ENCODE measurements at regions not wholly inside any gene's neighbourhood (a gene's known extent, or its start where the extent isn't known, plus 50 kb on each side); places are given as distances from the start of the nearest gene placed in this dataset.

DNA sequence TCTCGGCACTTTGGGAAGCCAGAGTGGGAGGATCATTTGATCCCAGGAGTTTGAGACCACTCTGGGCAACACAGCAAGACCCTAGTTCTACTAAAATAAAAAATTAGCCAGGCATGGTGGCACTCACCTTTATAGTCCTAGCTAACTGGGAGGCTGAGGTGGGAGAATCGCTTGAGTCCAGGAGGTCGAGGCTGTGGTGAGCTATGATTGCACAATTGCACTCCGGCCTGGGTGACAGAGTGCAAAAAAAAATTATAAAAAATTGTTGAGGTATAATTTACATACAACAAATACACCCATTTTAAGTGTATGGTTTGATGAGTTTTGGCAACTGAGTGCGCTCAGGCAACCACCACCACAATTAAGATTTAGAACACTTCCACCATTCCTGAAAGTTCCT, 108.5 kb upstream of the GADD45A start:
- H3K4me3 ChIP-seq: no peak overlapping the region
- H3K36me3 ChIP-seq: no peaks in the 10 kb centered on the region
- no peak for DNase-seq (ENCODE audit: low spot score)
- H3K4me1 ChIP-seq (ENCODE audit: control insufficient read depth in 1 of 2, low read depth in 2 of 2): peaks cover 4 to 21% of the 10 kb centered on the region in 2 donors
- H3K9me3 ChIP-seq: no peaks in the 10 kb centered on the region
- H3K27me3 ChIP-seq (replicated peaks; ENCODE audit: insufficient read depth): no peaks in the 10 kb centered on the region
- TF ChIP-seq, protein P1, sequence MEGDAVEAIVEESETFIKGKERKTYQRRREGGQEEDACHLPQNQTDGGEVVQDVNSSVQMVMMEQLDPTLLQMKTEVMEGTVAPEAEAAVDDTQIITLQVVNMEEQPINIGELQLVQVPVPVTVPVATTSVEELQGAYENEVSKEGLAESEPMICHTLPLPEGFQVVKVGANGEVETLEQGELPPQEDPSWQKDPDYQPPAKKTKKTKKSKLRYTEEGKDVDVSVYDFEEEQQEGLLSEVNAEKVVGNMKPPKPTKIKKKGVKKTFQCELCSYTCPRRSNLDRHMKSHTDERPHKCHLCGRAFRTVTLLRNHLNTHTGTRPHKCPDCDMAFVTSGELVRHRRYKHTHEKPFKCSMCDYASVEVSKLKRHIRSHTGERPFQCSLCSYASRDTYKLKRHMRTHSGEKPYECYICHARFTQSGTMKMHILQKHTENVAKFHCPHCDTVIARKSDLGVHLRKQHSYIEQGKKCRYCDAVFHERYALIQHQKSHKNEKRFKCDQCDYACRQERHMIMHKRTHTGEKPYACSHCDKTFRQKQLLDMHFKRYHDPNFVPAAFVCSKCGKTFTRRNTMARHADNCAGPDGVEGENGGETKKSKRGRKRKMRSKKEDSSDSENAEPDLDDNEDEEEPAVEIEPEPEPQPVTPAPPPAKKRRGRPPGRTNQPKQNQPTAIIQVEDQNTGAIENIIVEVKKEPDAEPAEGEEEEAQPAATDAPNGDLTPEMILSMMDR (IDR thresholded peaks at IDR 0.05): no peak
- ATAC-seq (ENCODE audit: insufficient number of reproducible peaks, low FRiP score, low read depth): no peak
- H3K27ac ChIP-seq: no peak overlapping the region

DNA sequence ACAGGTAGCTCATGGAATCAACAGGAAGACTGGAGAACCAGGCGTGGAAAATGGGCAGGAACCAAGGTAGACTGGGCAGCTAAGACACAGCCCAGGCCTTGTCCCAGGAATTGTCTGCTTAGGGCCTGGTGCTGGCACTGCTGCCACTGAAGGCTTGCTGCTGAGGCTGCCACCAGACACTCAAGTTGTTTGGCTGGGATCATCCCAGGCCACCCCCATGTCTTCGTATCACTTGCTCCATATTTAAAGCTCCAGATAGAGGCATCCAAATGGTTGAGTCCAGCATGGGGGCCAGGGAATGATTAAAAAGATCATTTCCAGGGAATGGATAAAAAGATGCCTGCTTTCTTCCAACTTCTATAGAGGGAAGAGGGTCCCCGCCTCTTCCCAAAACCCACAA, 107.4 kb upstream of the GADD45A start:
- TF ChIP-seq, protein P1 (IDR thresholded peaks at IDR 0.05): no peak
- Histone ChIP-seq H3K4me3 (no peak overlapping the region), H3K27ac (no peak overlapping the region), H3K4me1 (ENCODE audit: control insufficient read depth in 1 of 2, low read depth in 2 of 2) (peaks cover 0 to 15% of the 10 kb centered on the region in 2 donors), H3K9me3 (no peaks in the 10 kb centered on the region), H3K27me3 (replicated peaks; ENCODE audit: insufficient read depth) (no peaks in the 10 kb centered on the region), H3K36me3 (no peaks in the 10 kb centered on the region)
- DNase-seq (ENCODE audit: low spot score) (no peak), ATAC-seq (ENCODE audit: insufficient number of reproducible peaks, low FRiP score, low read depth) (no peak)

DNA sequence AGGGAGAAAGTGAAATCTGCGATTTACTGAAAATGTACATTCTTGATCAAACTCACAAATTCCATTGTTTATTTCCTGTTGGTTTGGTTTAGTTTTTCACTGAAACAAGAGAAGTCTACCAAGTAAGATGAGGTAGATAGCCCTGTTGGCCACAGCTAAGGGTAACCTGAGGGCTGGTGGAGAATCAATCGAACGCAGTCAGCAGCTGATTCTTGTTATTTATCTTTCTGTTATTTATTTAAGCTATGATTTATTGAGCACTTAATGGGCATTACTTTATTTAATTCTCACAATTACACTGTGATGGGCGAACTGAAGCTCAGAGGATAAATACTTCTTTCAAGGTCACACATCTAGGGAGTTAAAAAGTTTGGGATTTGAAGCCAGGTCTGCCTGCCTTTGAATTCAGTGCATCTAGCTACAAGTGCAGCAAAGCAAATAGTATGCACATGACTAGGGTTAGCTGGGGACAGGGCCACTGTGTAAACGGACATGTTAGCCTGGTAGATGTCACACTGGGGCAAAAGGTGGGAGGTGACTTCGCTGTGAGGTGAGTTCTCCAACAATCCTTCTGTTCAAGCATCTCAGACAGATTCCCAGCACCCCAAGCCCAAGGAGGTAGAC, 106.5 kb upstream of the GADD45A start:
- ATAC-seq (ENCODE audit: insufficient number of reproducible peaks, low FRiP score, low read depth): no peak

DNA sequence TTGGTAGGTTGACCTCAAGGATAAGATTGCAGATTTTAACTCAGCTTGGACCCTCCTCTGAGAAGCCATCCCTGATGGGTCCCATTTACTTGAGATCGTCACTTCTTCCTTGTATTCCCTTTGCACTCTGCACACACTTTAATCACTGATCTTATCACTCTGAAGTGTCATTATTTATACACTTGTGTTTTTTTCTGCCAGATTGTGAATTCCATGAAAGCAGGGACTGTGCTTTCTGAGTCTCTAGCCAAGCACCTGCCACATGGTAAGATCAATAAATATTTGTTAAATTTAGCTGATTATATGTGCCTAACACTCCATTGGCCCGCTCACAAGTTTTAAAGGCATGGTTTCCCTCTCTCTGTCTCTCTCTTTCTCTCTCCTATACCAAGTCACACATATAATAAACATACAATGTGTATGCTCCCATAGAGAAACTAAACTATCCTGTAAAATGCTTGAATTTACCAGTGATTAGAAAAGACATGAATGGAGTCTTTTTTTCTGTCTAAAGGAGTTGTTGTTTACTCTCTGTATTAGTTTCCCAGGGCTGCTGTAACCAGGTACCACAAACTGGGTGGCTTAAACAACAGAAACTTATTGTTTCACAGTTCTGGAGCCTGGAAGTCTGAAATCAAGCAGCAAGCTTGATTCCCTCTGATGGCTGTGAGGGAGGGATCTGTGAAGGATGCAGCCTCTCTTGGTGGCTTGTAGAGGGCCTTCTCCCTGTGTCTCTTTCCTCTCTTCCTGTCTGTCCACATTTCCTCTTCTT, 105.2 kb upstream of the GADD45A start:
- DNase-seq (ENCODE audit: low spot score) (no peak), ATAC-seq (ENCODE audit: insufficient number of reproducible peaks, low FRiP score, low read depth) (no peak)
- no peak overlapping the region for H3K4me3 ChIP-seq
- no peaks in the 10 kb centered on the region for H3K27me3 ChIP-seq (replicated peaks; ENCODE audit: insufficient read depth)
- no peak overlapping the region for H3K27ac ChIP-seq
- H3K9me3 ChIP-seq: no peaks in the 10 kb centered on the region
- peaks cover 17 to 24% of the 10 kb centered on the region in 2 donors for H3K4me1 ChIP-seq (ENCODE audit: control insufficient read depth in 1 of 2, low read depth in 2 of 2)
- H3K36me3 ChIP-seq: no peaks in the 10 kb centered on the region
- TF ChIP-seq, protein P1 (IDR thresholded peaks at IDR 0.05): no peak

More for the DNA sequence above, 106.5 kb upstream of the GADD45A start:
- no peak overlapping the region for H3K4me3 ChIP-seq
- TF ChIP-seq, protein P1 (IDR thresholded peaks at IDR 0.05): no peak
- H3K36me3 ChIP-seq: no peaks in the 10 kb centered on the region
- peaks cover 8 to 15% of the 10 kb centered on the region in 2 donors for H3K4me1 ChIP-seq (ENCODE audit: control insufficient read depth in 1 of 2, low read depth in 2 of 2)
- DNase-seq (ENCODE audit: low spot score): no peak
- H3K27me3 ChIP-seq (replicated peaks; ENCODE audit: insufficient read depth): no peaks in the 10 kb centered on the region
- no peak overlapping the region for H3K27ac ChIP-seq
- H3K9me3 ChIP-seq: no peaks in the 10 kb centered on the region

DNA sequence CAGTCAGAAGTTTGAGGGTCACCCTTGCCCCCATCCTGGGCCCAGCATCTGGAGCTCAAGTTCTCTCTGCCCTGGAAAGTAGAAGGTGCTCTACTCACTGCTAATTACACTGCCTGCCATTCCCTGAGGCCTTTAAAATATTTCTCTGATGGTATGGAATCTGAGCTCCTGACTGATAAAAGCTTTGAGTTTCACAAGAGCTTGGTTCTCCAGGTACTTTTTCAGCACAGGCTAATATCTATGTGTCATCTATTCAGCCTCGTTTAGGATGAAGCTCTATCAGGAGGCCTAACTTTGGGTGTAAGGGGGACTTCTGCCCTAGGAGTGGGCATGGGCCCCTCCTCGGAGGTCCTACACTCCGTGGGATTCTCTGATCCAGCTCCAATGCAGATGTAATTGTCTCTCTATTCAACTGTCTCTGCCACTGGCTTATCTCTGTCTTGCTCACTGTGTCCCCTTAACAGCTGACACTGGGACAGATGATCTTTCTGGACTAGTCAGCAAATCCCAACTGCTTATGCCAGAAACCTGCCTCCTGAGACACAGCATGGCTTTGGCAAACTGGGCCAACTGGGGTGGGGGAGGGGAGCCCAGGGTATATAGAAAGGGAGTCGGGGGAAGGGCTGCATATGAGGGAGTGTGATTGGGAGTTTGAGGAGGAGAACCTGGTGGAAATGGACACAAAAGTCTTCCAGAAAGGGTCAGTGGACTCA, 104.2 kb upstream of the GADD45A start:
- Histone ChIP-seq H3K4me3 (no peak overlapping the region), H3K27ac (no peak overlapping the region), H3K9me3 (no peaks in the 10 kb centered on the region), H3K36me3 (no peaks in the 10 kb centered on the region), H3K27me3 (replicated peaks; ENCODE audit: insufficient read depth) (no peaks in the 10 kb centered on the region), H3K4me1 (ENCODE audit: control insufficient read depth in 1 of 2, low read depth in 2 of 2) (peaks cover 21 to 34% of the 10 kb centered on the region in 2 donors)
- TF ChIP-seq, protein P1 (IDR thresholded peaks at IDR 0.05): no peak
- ATAC-seq (ENCODE audit: insufficient number of reproducible peaks, low FRiP score, low read depth) (no peak), DNase-seq (ENCODE audit: low spot score) (no peak)
